ENCODE measurements at regions not wholly inside any gene's neighbourhood (a gene's known extent, or its start where the extent isn't known, plus 50 kb on each side); places are given as distances from the start of the nearest gene placed in this dataset.

DNA sequence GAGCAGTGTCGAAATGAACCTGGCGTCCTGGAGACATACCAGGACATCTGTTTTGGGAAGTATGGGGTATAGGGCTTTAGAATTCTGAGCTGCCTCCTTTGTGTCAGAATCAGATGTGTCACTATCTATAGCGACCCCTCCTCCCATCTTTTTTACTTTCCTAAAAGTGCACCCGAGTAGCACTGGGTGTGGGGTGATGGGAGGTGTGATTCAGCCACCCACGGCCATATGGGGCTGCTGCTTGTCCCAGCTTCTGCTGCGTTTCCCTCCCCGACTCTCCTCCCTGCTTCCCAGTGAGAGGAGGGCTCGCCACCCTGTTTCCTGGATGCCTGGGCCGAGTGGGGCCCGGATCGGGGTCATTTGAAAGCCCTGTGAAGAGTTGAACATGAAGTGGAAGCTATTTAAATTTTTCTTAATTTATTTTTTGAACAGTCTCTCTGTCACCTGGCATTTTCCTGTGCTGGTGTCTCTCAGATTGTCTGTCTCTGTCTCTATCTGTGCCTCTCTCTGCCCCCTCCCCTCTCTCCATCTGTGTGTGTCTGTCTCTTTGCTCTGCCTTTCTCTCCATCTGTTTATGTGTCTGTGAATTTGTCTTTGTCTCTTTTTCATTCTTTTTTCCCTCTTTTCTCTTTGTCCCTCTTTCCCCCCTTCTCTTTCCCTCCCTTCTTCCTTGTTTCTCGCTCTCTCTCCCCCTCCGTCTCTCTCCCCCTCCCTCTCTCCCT lies 638.8 kb upstream of the EEF2KMT start:
- no peak for TF ChIP-seq RAD21 (IDR thresholded peaks at IDR 0.05; ENCODE audit: low read depth)
- no peak for TF ChIP-seq TAF1 (IDR thresholded peaks at IDR 0.05; ENCODE audit: low read depth)
- TF ChIP-seq, protein P1, sequence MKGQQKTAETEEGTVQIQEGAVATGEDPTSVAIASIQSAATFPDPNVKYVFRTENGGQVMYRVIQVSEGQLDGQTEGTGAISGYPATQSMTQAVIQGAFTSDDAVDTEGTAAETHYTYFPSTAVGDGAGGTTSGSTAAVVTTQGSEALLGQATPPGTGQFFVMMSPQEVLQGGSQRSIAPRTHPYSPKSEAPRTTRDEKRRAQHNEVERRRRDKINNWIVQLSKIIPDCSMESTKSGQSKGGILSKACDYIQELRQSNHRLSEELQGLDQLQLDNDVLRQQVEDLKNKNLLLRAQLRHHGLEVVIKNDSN (IDR thresholded peaks at IDR 0.05) = no peak

DNA sequence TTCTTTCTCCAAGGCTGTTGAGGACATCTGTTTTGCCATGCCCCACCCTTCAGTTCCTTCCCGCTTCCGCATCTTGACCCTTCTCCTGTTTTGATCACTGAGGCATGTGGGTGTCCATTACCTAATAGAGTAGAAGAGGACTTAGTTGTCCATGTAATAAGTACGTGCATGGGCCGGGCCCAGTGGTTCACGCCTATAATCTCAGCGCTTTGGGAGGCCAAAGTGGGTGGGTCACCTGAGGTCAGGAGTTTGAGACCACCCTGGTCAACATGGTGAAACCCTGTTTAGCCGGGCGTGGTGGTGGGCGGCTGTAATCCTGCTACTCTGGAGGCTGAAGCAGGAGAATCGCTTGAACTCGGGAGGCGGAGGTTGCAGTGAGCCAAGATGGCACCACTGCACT lies 637.8 kb upstream of the EEF2KMT start:
- TF ChIP-seq YY1 (IDR thresholded peaks at IDR 0.05; ENCODE audit: low read depth) = no peak
- no peak for TF ChIP-seq NFIC (IDR thresholded peaks at IDR 0.05)
- no peak for TF ChIP-seq TCF12 (IDR thresholded peaks at IDR 0.05; ENCODE audit: low read depth)
- TF ChIP-seq ZBTB7A (IDR thresholded peaks at IDR 0.05; ENCODE audit: low read depth) = no peak
- no peak for TF ChIP-seq CREB1 (IDR thresholded peaks at IDR 0.05; ENCODE audit: low read depth)
- TF ChIP-seq CEBPB (IDR thresholded peaks at IDR 0.05) = no peak
- TF ChIP-seq, protein P1 (IDR thresholded peaks at IDR 0.05) = no peak
- no peak for TF ChIP-seq TEAD4 (IDR thresholded peaks at IDR 0.05)
- TF ChIP-seq FOXM1 (IDR thresholded peaks at IDR 0.05; ENCODE audit: borderline replicate concordance, low read depth) = no peak
- no peak for TF ChIP-seq RAD21 (IDR thresholded peaks at IDR 0.05; ENCODE audit: low read depth)
- TF ChIP-seq, protein P2, sequence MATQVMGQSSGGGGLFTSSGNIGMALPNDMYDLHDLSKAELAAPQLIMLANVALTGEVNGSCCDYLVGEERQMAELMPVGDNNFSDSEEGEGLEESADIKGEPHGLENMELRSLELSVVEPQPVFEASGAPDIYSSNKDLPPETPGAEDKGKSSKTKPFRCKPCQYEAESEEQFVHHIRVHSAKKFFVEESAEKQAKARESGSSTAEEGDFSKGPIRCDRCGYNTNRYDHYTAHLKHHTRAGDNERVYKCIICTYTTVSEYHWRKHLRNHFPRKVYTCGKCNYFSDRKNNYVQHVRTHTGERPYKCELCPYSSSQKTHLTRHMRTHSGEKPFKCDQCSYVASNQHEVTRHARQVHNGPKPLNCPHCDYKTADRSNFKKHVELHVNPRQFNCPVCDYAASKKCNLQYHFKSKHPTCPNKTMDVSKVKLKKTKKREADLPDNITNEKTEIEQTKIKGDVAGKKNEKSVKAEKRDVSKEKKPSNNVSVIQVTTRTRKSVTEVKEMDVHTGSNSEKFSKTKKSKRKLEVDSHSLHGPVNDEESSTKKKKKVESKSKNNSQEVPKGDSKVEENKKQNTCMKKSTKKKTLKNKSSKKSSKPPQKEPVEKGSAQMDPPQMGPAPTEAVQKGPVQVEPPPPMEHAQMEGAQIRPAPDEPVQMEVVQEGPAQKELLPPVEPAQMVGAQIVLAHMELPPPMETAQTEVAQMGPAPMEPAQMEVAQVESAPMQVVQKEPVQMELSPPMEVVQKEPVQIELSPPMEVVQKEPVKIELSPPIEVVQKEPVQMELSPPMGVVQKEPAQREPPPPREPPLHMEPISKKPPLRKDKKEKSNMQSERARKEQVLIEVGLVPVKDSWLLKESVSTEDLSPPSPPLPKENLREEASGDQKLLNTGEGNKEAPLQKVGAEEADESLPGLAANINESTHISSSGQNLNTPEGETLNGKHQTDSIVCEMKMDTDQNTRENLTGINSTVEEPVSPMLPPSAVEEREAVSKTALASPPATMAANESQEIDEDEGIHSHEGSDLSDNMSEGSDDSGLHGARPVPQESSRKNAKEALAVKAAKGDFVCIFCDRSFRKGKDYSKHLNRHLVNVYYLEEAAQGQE (IDR thresholded peaks at IDR 0.05; ENCODE audit: low read depth) = no peak
- no peak for TF ChIP-seq EGR1 (IDR thresholded peaks at IDR 0.05)
- TF ChIP-seq, protein P3, sequence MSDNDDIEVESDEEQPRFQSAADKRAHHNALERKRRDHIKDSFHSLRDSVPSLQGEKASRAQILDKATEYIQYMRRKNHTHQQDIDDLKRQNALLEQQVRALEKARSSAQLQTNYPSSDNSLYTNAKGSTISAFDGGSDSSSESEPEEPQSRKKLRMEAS (IDR thresholded peaks at IDR 0.05) = no peak
- TF ChIP-seq EP300 (IDR thresholded peaks at IDR 0.05; ENCODE audit: borderline replicate concordance) = no peak
- no peak for TF ChIP-seq TAF1 (IDR thresholded peaks at IDR 0.05; ENCODE audit: low read depth)

DNA sequence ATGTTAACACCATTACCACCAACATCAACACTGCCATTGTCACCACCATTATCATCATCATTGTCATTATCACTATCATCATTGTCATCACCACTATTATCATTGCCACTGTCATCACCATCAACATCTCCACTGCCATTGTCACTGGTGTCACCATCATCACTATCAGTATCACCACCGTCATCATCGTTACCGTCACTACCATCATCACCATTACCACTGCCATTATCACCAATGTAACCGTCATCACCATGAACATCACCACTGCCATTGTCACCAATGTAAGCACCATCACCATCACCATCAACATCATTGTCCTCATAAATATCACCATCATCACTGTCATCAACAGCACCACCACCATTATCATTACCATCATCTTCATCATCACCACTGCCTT lies 633.2 kb upstream of the EEF2KMT start:
- TF ChIP-seq EP300 (IDR thresholded peaks at IDR 0.05; ENCODE audit: borderline replicate concordance) (no peak), CEBPB (IDR thresholded peaks at IDR 0.05) (no peak), TCF12 (IDR thresholded peaks at IDR 0.05; ENCODE audit: low read depth) (no peak), FOXM1 (IDR thresholded peaks at IDR 0.05; ENCODE audit: borderline replicate concordance, low read depth) (no peak), NFIC (IDR thresholded peaks at IDR 0.05) (no peak), TAF1 (IDR thresholded peaks at IDR 0.05; ENCODE audit: low read depth) (no peak), YY1 (IDR thresholded peaks at IDR 0.05; ENCODE audit: low read depth) (no peak), ZBTB7A (IDR thresholded peaks at IDR 0.05; ENCODE audit: low read depth) (no peak)
- TF ChIP-seq, protein P1 (IDR thresholded peaks at IDR 0.05) = no peak
- TF ChIP-seq, protein P3 (IDR thresholded peaks at IDR 0.05) = no peak
- TF ChIP-seq, protein P2 (IDR thresholded peaks at IDR 0.05; ENCODE audit: low read depth) = no peak

DNA sequence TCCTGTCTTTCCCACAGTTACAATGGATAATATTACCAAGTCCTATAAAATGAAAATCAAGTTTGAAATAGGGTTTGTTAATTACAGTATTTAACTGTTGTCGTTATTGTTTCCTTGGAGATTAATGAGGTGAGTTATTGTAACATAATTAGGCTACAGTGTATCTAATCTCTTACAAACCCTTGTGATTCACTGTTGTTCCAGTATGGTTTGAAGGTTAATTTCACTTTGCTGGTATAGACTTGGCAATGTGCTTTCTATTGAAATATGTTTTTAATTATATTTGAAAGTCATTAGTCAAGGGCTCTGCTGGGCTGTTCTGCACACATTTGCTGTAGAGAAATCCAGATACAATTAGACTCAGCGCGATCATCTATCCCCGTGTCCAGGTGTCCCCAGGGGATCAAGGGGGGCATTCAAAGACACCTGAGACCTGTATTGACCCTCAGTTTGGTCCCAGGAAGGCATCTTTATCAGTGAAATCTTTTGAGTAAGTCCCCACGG lies 624.6 kb upstream of the EEF2KMT start:
- TF ChIP-seq CEBPB (IDR thresholded peaks at IDR 0.05) = no peak
- TF ChIP-seq RAD21 (IDR thresholded peaks at IDR 0.05; ENCODE audit: low read depth) = no peak
- no peak for TF ChIP-seq FOXM1 (IDR thresholded peaks at IDR 0.05; ENCODE audit: borderline replicate concordance, low read depth)
- TF ChIP-seq EGR1 (IDR thresholded peaks at IDR 0.05) = no peak
- TF ChIP-seq, protein P1 (IDR thresholded peaks at IDR 0.05) = no peak
- TF ChIP-seq YY1 (IDR thresholded peaks at IDR 0.05; ENCODE audit: low read depth) = no peak
- TF ChIP-seq TEAD4 (IDR thresholded peaks at IDR 0.05) = no peak
- TF ChIP-seq, protein P3 (IDR thresholded peaks at IDR 0.05) = no peak
- no peak for TF ChIP-seq NFIC (IDR thresholded peaks at IDR 0.05)
- TF ChIP-seq, protein P2 (IDR thresholded peaks at IDR 0.05; ENCODE audit: low read depth) = no peak

All from Ishikawa (cell line).